DOHH2 (cell line): ENCODE measurements at regions not wholly inside any gene's neighbourhood (a gene's known extent, or its start where the extent isn't known, plus 50 kb on each side); places are given as distances from the start of the nearest gene placed in this dataset.

ENCODE experiments used
- H3F3A ChIP-seq: fragments of 200-600 bp; sonication (generic), shearing (Covaris generic); 2 replicates; pipeline ENCODE4 v1.6.0; 2016; ENCODE audit warnings: antibody characterized with exemption, mild to moderate bottlenecking; ENCODE audit not compliant: control insufficient read depth, insufficient read depth
- H3K27ac ChIP-seq: fragments of 200-600 bp; sonication (generic); 2 replicates; pipeline ENCODE4 v1.5.1; 2014; ENCODE audit warnings: low read depth, mild to moderate bottlenecking, low read length, moderate library complexity
- H3K27me3 ChIP-seq: fragments of 200-600 bp; sonication (generic); 2 replicates; pipeline ENCODE4 v1.6.1; 2014; ENCODE audit warnings: mild to moderate bottlenecking, low read length, mixed read lengths; ENCODE audit not compliant: control insufficient read depth
- H3K36me3 ChIP-seq: fragments of 200-600 bp; sonication (generic); 2 replicates; pipeline ENCODE4 v1.6.1; 2014; ENCODE audit warnings: mild to moderate bottlenecking, low read length, moderate library complexity, mixed read lengths; ENCODE audit not compliant: control insufficient read depth
- H3K4me1 ChIP-seq: fragments of 200-600 bp; sonication (generic); 2 replicates; pipeline ENCODE4 v1.6.1; 2014; ENCODE audit warnings: mild to moderate bottlenecking, low read length, mixed read lengths; ENCODE audit not compliant: control insufficient read depth
- H3K4me2 ChIP-seq: fragments of 200-600 bp; sonication (generic); 2 replicates; pipeline ENCODE4 v1.6.0; 2014; ENCODE audit warnings: mild to moderate bottlenecking, low read length, moderate library complexity
- H3K4me3 ChIP-seq: fragments of 200-600 bp; sonication (generic); 2 replicates; pipeline ENCODE4 v1.5.1; 2014; ENCODE audit warnings: mild to moderate bottlenecking, low read length, mixed read lengths
- H3K79me2 ChIP-seq: fragments of 200-600 bp; sonication (generic); 2 replicates; pipeline ENCODE4 v1.6.1; 2014; ENCODE audit warnings: mild to moderate bottlenecking, low read length, mixed read lengths; ENCODE audit not compliant: control insufficient read depth
- H3K9me2 ChIP-seq: fragments of 200-600 bp; sonication (generic); replicated peaks from 2 replicates; pipeline ENCODE4 v1.6.1; 2014; ENCODE audit warnings: mild to moderate bottlenecking, low read length, mixed read lengths; ENCODE audit not compliant: control insufficient read depth
- H3K9me3 ChIP-seq: fragments of 200-600 bp; sonication (generic); 2 replicates; pipeline ENCODE4 v1.6.1; 2014; ENCODE audit warnings: antibody characterized with exemption, low read length, mixed read lengths; ENCODE audit not compliant: control insufficient read depth, insufficient read depth
- H4K20me1 ChIP-seq: fragments of 200-600 bp; sonication (generic); 2 replicates; pipeline ENCODE4 v1.6.0; 2014; ENCODE audit warnings: low read depth, mild to moderate bottlenecking, antibody characterized with exemption, low read length, moderate library complexity; ENCODE audit not compliant: control insufficient read depth, insufficient read depth
- CTCF ChIP-seq: fragments of 200-600 bp; sonication (generic); IDR thresholded peaks from one replicate; pipeline ENCODE4 v1.5.1; 2014; ENCODE audit warnings: antibody characterized with exemption, mild to moderate bottlenecking, low read depth, low read length; ENCODE audit not compliant: poor library complexity, severe bottlenecking
- EZH2phosphoT487 ChIP-seq: fragments of 200-600 bp; sonication (generic); IDR thresholded peaks from 2 replicates; pipeline ENCODE4 v1.6.1; 2017; ENCODE audit warnings: borderline replicate concordance, mild to moderate bottlenecking, antibody characterized with exemption, low read length, moderate library complexity, mixed read lengths

GRCh38 chr13:97567510-97568243 is 133.7 kb downstream of the RAP2A start:
- H3K27me3 ChIP-seq: no peaks in the 10 kb centered on the region
- no peak overlapping the region for H3K4me2 ChIP-seq
- TF ChIP-seq CTCF: no peak
- TF ChIP-seq EZH2phosphoT487: no peak
- H3K27ac ChIP-seq: no peak overlapping the region
- no peaks in the 10 kb centered on the region for H3K79me2 ChIP-seq
- no peaks in the 10 kb centered on the region for H3K9me3 ChIP-seq
- no peaks in the 10 kb centered on the region for H3K9me2 ChIP-seq
- H3K4me3 ChIP-seq: no peak overlapping the region
- no peaks in the 10 kb centered on the region for H3F3A ChIP-seq
- no peaks in the 10 kb centered on the region for H3K4me1 ChIP-seq
- H3K36me3 ChIP-seq: no peaks in the 10 kb centered on the region
- H4K20me1 ChIP-seq: no peaks in the 10 kb centered on the region

GRCh38 chr13:97568850-97569249 is 134.9 kb downstream of the RAP2A start:
- TF ChIP-seq EZH2phosphoT487 (no peak), CTCF (no peak)
- Histone ChIP-seq H3K4me2 (no peak overlapping the region), H3K79me2 (no peaks in the 10 kb centered on the region), H3K4me1 (no peaks in the 10 kb centered on the region), H4K20me1 (no peaks in the 10 kb centered on the region), H3K9me2 (no peaks in the 10 kb centered on the region), H3F3A (no peaks in the 10 kb centered on the region), H3K9me3 (no peaks in the 10 kb centered on the region), H3K27me3 (no peaks in the 10 kb centered on the region), H3K27ac (no peak overlapping the region), H3K36me3 (no peaks in the 10 kb centered on the region), H3K4me3 (no peak overlapping the region)

- Histone ChIP-seq H3K27ac (no peak overlapping the region), H3K27me3 (no peaks in the 10 kb centered on the region), H3F3A (no peaks in the 10 kb centered on the region)
These were observed 135.9 kb downstream of the RAP2A start for GRCh38 chr13:97569841-97570240.

More at GRCh38 chr13:97569841-97570240, 135.9 kb downstream of the RAP2A start:
- Histone ChIP-seq H4K20me1 (no peaks in the 10 kb centered on the region), H3K4me3 (no peak overlapping the region), H3K79me2 (no peaks in the 10 kb centered on the region), H3K9me3 (no peaks in the 10 kb centered on the region), H3K36me3 (no peaks in the 10 kb centered on the region), H3K4me1 (no peaks in the 10 kb centered on the region), H3K9me2 (no peaks in the 10 kb centered on the region), H3K4me2 (no peak overlapping the region)
- TF ChIP-seq CTCF (no peak), EZH2phosphoT487 (no peak)
